IMR-90 (cell line): ENCODE measurements at regions not wholly inside any gene's neighbourhood (a gene's known extent, or its start where the extent isn't known, plus 50 kb on each side); places are given as distances from the start of the nearest gene placed in this dataset.

Experiments
- BHLHE40 ChIP-seq: fragments of 150-350 bp; IDR thresholded peaks from 2 replicates; pipeline ENCODE4 v1.6.1; 2016; ENCODE audit warnings: mild to moderate bottlenecking, low read depth, low read length
- CEBPB ChIP-seq: IDR thresholded peaks from 2 replicates; pipeline ENCODE4 v1.6.1; 2012; ENCODE audit warnings: low read depth, low read length, improper control_type of control experiment
- CTCF ChIP-seq: conservative IDR thresholded peaks from 2 replicates; pipeline ENCODE4 v1.5.1; 2012; ENCODE audit warnings: mild to moderate bottlenecking, low read depth, low read length, improper control_type of control experiment
- FOS ChIP-seq: fragments of 150-350 bp; IDR thresholded peaks from 2 replicates; pipeline ENCODE4 v1.6.1; 2016; ENCODE audit warnings: low read depth, low read length
- MXI1 ChIP-seq: IDR thresholded peaks from 2 replicates; pipeline ENCODE4 v1.6.1; 2012; ENCODE audit warnings: low read depth, mild to moderate bottlenecking, low read length, moderate library complexity, borderline replicate concordance
- POLR2A ChIP-seq: IDR thresholded peaks from 2 replicates; pipeline ENCODE4 v1.6.1; 2012; ENCODE audit warnings: mild to moderate bottlenecking, low read depth, low read length
- RAD21 ChIP-seq: IDR thresholded peaks from 2 replicates; pipeline ENCODE4 v1.6.1; 2012; ENCODE audit warnings: low read length, improper control_type of control experiment
- RFX5 ChIP-seq: IDR thresholded peaks from 2 replicates; pipeline ENCODE4 v1.8.0; 2012; ENCODE audit warnings: low read depth, mild to moderate bottlenecking, low read length, moderate library complexity
- SMC3 ChIP-seq: fragments of 150-350 bp; IDR thresholded peaks from 2 replicates; pipeline ENCODE4 v1.6.1; 2016; ENCODE audit warnings: low read depth, mild to moderate bottlenecking, antibody characterized with exemption, low read length, moderate library complexity
- TF ChIP-seq, protein P1 (sequence below): fragments of 150-350 bp; IDR thresholded peaks from 2 replicates; pipeline ENCODE4 v1.6.1; 2016; ENCODE audit warnings: low read depth, mild to moderate bottlenecking, low read length, moderate library complexity, borderline replicate concordance

GRCh38 chr5:53355931-53356330, 124.5 kb upstream of the FST start:
- no peak for TF ChIP-seq CTCF
- no peak for TF ChIP-seq POLR2A
- no peak for TF ChIP-seq SMC3
- TF ChIP-seq RFX5 = no peak
- TF ChIP-seq, protein P1, sequence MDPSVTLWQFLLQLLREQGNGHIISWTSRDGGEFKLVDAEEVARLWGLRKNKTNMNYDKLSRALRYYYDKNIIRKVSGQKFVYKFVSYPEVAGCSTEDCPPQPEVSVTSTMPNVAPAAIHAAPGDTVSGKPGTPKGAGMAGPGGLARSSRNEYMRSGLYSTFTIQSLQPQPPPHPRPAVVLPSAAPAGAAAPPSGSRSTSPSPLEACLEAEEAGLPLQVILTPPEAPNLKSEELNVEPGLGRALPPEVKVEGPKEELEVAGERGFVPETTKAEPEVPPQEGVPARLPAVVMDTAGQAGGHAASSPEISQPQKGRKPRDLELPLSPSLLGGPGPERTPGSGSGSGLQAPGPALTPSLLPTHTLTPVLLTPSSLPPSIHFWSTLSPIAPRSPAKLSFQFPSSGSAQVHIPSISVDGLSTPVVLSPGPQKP = no peak
- TF ChIP-seq BHLHE40 = no peak
- no peak for TF ChIP-seq FOS
- TF ChIP-seq RAD21 = no peak
- TF ChIP-seq MXI1 = no peak
- no peak for TF ChIP-seq CEBPB
